Epithelial cell of prostate (primary cell): ENCODE measurements at regions not wholly inside any gene's neighbourhood (a gene's known extent, or its start where the extent isn't known, plus 50 kb on each side); places are given as distances from the start of the nearest gene placed in this dataset.
"Not testable (repeated sequence)": the region's sequence is repeated elsewhere in the genome, so short reads cannot be mapped to it uniquely, and the experiment has no call there.

Experiments
- DNase-seq: peaks from one replicate; pipeline ENCODE4 v3.0.0-alpha.2; 2011; ENCODE audit warnings: low read depth, low spot score
- H3K27ac ChIP-seq: fragments of 450-650 bp; 2 replicates; pipeline ENCODE4 v1.5.1; 2017; ENCODE audit warnings: mild to moderate bottlenecking

- H3K27ac ChIP-seq: peak overlapping the region; percentile 99
- DNase-seq: no peak
These were observed 140.5 kb upstream of the ZNF217 start for GRCh38 chr20:53734006-53734688.

GRCh38 chr20:53731595-53731994, 138.0 kb upstream of the ZNF217 start:
- H3K27ac ChIP-seq: no peak overlapping the region
- no peak for DNase-seq

GRCh38 chr20:53728359-53728758, 134.7 kb upstream of the ZNF217 start:
- no peak for DNase-seq
- no peak overlapping the region for H3K27ac ChIP-seq

- not testable (repeated sequence) for H3K27ac ChIP-seq, DNase-seq
These were observed 133.6 kb upstream of the ZNF217 start for GRCh38 chr20:53727239-53727638.

GRCh38 chr20:53725575-53725970, 131.9 kb upstream of the ZNF217 start:
- no peak for DNase-seq
- no peak overlapping the region for H3K27ac ChIP-seq

GRCh38 chr20:53723621-53724020, 130.0 kb upstream of the ZNF217 start:
- no peak overlapping the region for H3K27ac ChIP-seq
- no peak for DNase-seq

GRCh38 chr20:53723045-53723444, 129.4 kb upstream of the ZNF217 start:
- no peak overlapping the region for H3K27ac ChIP-seq
- DNase-seq: no peak

GRCh38 chr20:53722515-53723036, 128.9 kb upstream of the ZNF217 start:
- no peak overlapping the region for H3K27ac ChIP-seq
- no peak for DNase-seq

GRCh38 chr20:53721445-53721963, 127.9 kb upstream of the ZNF217 start:
- H3K27ac ChIP-seq, DNase-seq: not testable (repeated sequence)

GRCh38 chr20:53719171-53719803, 125.6 kb upstream of the ZNF217 start:
- DNase-seq, H3K27ac ChIP-seq: not testable (repeated sequence)

- DNase-seq: no peak
- H3K27ac ChIP-seq: no peak overlapping the region
These were observed 124.7 kb upstream of the ZNF217 start for GRCh38 chr20:53718142-53719021.

GRCh38 chr20:53716395-53716794, 122.8 kb upstream of the ZNF217 start:
- DNase-seq: no peak
- H3K27ac ChIP-seq: no peak overlapping the region

GRCh38 chr20:53714524-53714923, 120.9 kb upstream of the ZNF217 start:
- H3K27ac ChIP-seq: no peak overlapping the region
- no peak for DNase-seq

- H3K27ac ChIP-seq: no peak overlapping the region
- DNase-seq: no peak
These were observed 119.9 kb upstream of the ZNF217 start for GRCh38 chr20:53713328-53714056.

GRCh38 chr20:53712212-53712977, 118.8 kb upstream of the ZNF217 start:
- H3K27ac ChIP-seq: no peak overlapping the region
- no peak for DNase-seq

- DNase-seq: no peak
- no peak overlapping the region for H3K27ac ChIP-seq
These were observed 117.9 kb upstream of the ZNF217 start for GRCh38 chr20:53711333-53712211.

- no peak overlapping the region for H3K27ac ChIP-seq
- DNase-seq: no peak
These were observed 114.7 kb upstream of the ZNF217 start for GRCh38 chr20:53708129-53708968.
